HAP-1 (cell line): ENCODE measurements at regions not wholly inside any gene's neighbourhood (a gene's known extent, or its start where the extent isn't known, plus 50 kb on each side); places are given as distances from the start of the nearest gene placed in this dataset.

Experiments
- DNase-seq, 2 experiments: peaks; one replicate each; pipeline ENCODE4 v3.0.0-alpha.2; 2016 to 2020; ENCODE audit warnings: low spot score in 2 of 2
- H3K27me3 ChIP-seq: fragments of 250-450 bp; sonication (Bioruptor Pico); 2 replicates; pipeline ENCODE4 v1.5.1; 2020; ENCODE audit warnings: low read depth, mild to moderate bottlenecking, moderate library complexity
- H3K36me3 ChIP-seq: fragments of 250-450 bp; sonication (Bioruptor Pico); replicated peaks from 2 replicates; pipeline ENCODE4 v1.5.1; 2020; ENCODE audit warnings: mild to moderate bottlenecking
- H3K4me1 ChIP-seq: fragments of 250-450 bp; sonication (Bioruptor Pico); 2 replicates; pipeline ENCODE4 v1.5.1; 2020; ENCODE audit warnings: mild to moderate bottlenecking
- H3K4me3 ChIP-seq: fragments of 250-450 bp; sonication (Bioruptor Pico); 2 replicates; pipeline ENCODE4 v1.5.1; 2020; ENCODE audit warnings: mild to moderate bottlenecking, moderate library complexity
- H3K9me3 ChIP-seq: fragments of 250-450 bp; sonication (Bioruptor Pico); 2 replicates; pipeline ENCODE4 v1.5.1; 2020; ENCODE audit warnings: mild to moderate bottlenecking, moderate library complexity
- in situ Hi-C: fragments of 300-500 bp; cut with MboI; formaldehyde crosslinking; loops from 3 replicates; pipeline ENCODE4 v1.14.3; 2020; ENCODE audit warnings: low sequenced_read_pairs, inconsistent platforms, mixed read lengths

GRCh38 chr5:33035851-33036527 is 324.9 kb downstream of the NPR3 start:
- H3K4me1 ChIP-seq = no peaks in the 10 kb centered on the region
- no peaks in the 10 kb centered on the region for H3K36me3 ChIP-seq
- H3K4me3 ChIP-seq = no peak overlapping the region
- no peaks in the 10 kb centered on the region for H3K9me3 ChIP-seq
- no peak for DNase-seq
- no peaks in the 10 kb centered on the region for H3K27me3 ChIP-seq
- in situ Hi-C loops = no loop called here

GRCh38 chr5:33037076-33037475 is 326.0 kb downstream of the NPR3 start:
- Histone ChIP-seq H3K4me1 (no peaks in the 10 kb centered on the region), H3K4me3 (no peak overlapping the region), H3K9me3 (no peaks in the 10 kb centered on the region), H3K27me3 (no peaks in the 10 kb centered on the region), H3K36me3 (no peaks in the 10 kb centered on the region)
- no peak for DNase-seq
- in situ Hi-C loops = no loop called here

- no peaks in the 10 kb centered on the region for H3K36me3 ChIP-seq
- in situ Hi-C loops = no loop called here
- H3K9me3 ChIP-seq = no peaks in the 10 kb centered on the region
- no peaks in the 10 kb centered on the region for H3K27me3 ChIP-seq
- no peaks in the 10 kb centered on the region for H3K4me1 ChIP-seq
- no peak for DNase-seq
- H3K4me3 ChIP-seq = no peak overlapping the region
Observed at GRCh38 chr5:33041586-33041985, 330.5 kb downstream of the NPR3 start.

GRCh38 chr5:33043343-33043997 is 332.3 kb downstream of the NPR3 start:
- Histone ChIP-seq H3K9me3 (no peaks in the 10 kb centered on the region), H3K27me3 (no peaks in the 10 kb centered on the region), H3K4me1 (no peaks in the 10 kb centered on the region), H3K4me3 (no peak overlapping the region), H3K36me3 (no peaks in the 10 kb centered on the region)
- DNase-seq = no peak
- in situ Hi-C loops = no loop called here

DNA sequence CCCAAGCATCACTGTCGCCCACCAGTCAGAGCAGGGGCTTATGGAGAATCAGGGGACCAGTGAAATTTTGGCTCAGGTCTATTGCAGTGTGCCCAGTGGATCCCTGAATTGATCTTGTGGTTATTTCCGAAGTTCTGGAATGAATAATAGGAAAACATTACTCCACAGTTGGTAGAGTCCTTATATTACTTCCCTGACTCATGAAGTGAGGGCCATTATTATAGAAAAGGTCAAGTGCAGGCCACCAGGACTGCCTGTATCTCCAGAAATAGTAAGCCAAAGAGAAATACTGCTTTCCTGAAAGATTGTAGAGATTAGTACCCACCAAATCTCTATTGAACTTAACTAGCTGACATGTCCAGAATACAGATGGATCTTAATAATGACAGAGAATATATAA is 335.0 kb downstream of the NPR3 start:
- no peak overlapping the region for H3K4me3 ChIP-seq
- no peaks in the 10 kb centered on the region for H3K9me3 ChIP-seq
- H3K4me1 ChIP-seq = no peaks in the 10 kb centered on the region
- no peaks in the 10 kb centered on the region for H3K36me3 ChIP-seq
- in situ Hi-C loops = no loop called here
- DNase-seq = no peak
- H3K27me3 ChIP-seq = no peaks in the 10 kb centered on the region

DNA sequence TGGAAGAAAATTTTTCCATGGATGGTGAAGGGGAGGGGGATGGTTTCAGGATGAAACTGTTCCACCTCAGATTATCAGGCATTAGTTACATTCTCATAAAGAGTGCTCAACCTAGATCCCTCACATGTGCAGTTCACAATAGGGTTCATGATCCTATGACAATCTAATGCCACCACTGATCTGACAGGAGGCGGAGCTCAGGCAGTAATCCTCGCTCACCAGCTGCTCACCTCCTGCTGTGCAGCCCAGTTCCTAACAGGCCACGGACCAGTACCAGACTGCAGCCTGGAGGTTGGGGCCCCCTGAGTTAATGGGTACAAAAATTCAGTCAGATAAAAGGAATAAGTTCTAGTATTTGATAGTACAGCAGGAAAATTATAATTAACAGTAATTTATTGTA is 337.2 kb downstream of the NPR3 start:
- no peak overlapping the region for H3K4me3 ChIP-seq
- H3K9me3 ChIP-seq = no peaks in the 10 kb centered on the region
- H3K4me1 ChIP-seq = no peaks in the 10 kb centered on the region
- H3K36me3 ChIP-seq = no peaks in the 10 kb centered on the region
- no peak for DNase-seq
- in situ Hi-C loops = no loop called here
- H3K27me3 ChIP-seq = no peaks in the 10 kb centered on the region

DNA sequence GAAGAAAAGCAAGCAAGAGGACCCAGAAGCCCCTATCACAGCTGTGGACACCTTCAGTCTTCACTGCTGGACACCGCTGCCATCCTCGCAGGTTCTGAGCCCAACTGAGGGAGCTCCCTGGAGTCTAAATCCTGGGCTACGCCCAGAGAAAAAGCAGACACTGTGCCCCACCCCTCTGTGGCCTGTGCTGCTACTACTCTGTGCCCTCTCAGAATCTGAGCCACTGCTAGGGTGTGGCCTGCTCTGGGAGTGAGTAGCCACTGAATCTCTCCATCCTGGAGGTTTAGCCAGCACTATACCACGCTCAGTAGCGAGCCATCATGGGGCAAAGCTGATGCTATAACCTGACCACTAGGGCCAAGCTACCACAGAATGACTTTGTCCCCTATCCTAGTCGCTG is 338.2 kb downstream of the NPR3 start:
- no peaks in the 10 kb centered on the region for H3K4me1 ChIP-seq
- H3K36me3 ChIP-seq = no peaks in the 10 kb centered on the region
- in situ Hi-C loops = no loop called here
- no peaks in the 10 kb centered on the region for H3K27me3 ChIP-seq
- H3K9me3 ChIP-seq = no peaks in the 10 kb centered on the region
- no peak for DNase-seq
- no peak overlapping the region for H3K4me3 ChIP-seq

DNA sequence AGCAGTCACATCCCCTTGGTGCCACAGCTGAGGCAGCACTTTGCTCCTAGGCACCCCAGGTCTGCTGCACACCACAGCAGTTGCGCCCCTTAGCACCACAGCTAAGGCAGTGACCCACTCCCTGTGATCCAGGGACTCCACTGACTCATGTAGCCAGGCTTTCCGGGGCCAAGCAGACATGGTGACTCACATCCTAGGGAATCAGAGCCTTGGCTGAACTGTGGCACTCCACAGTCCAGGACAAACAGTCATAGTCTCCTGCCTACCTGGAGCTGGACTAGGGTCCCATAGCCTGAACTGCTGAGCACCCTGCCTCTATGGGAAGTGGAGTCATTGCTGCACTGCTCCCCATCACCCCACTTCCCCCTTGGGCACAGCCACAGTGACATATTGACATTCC is 338.7 kb downstream of the NPR3 start:
- Histone ChIP-seq H3K4me3 (no peak overlapping the region), H3K4me1 (no peaks in the 10 kb centered on the region), H3K27me3 (no peaks in the 10 kb centered on the region), H3K9me3 (no peaks in the 10 kb centered on the region), H3K36me3 (no peaks in the 10 kb centered on the region)
- DNase-seq = no peak
- in situ Hi-C loops = no loop called here

DNA sequence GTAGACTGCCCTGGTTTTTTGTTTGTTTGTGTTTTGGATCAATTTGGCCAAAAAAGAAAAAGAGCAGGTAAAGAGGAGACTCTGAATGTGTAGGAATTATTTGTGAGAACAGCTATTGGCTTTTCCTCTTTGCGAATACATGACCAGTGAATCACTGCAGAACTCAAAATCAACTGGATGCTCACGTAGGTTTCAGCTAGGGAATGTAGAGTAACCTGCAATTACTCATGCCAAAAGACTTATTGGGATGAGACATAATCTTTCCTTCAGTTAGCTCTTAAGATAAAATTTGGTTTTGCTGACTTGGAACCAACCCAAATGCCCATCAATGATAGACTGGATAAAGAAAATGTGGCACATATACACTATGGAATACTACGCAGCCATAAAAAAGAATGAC is 348.0 kb downstream of the NPR3 start:
- in situ Hi-C loops = no loop called here
- H3K9me3 ChIP-seq = no peaks in the 10 kb centered on the region
- no peaks in the 10 kb centered on the region for H3K27me3 ChIP-seq
- DNase-seq = no peak
- no peaks in the 10 kb centered on the region for H3K4me1 ChIP-seq
- no peaks in the 10 kb centered on the region for H3K36me3 ChIP-seq
- H3K4me3 ChIP-seq = no peak overlapping the region

- Histone ChIP-seq H3K36me3 (no peaks in the 10 kb centered on the region), H3K4me3 (no peak overlapping the region), H3K27me3 (no peaks in the 10 kb centered on the region), H3K9me3 (no peaks in the 10 kb centered on the region), H3K4me1 (no peaks in the 10 kb centered on the region)
- in situ Hi-C loops = no loop called here
- DNase-seq = no peak
Observed at GRCh38 chr5:33065131-33065530, 354.0 kb downstream of the NPR3 start.

GRCh38 chr5:33067291-33067690 is 356.2 kb downstream of the NPR3 start:
- no peaks in the 10 kb centered on the region for H3K36me3 ChIP-seq
- DNase-seq = no peak
- in situ Hi-C loops = no loop called here
- no peak overlapping the region for H3K4me3 ChIP-seq
- H3K27me3 ChIP-seq = no peaks in the 10 kb centered on the region
- H3K4me1 ChIP-seq = no peaks in the 10 kb centered on the region
- no peaks in the 10 kb centered on the region for H3K9me3 ChIP-seq

DNA sequence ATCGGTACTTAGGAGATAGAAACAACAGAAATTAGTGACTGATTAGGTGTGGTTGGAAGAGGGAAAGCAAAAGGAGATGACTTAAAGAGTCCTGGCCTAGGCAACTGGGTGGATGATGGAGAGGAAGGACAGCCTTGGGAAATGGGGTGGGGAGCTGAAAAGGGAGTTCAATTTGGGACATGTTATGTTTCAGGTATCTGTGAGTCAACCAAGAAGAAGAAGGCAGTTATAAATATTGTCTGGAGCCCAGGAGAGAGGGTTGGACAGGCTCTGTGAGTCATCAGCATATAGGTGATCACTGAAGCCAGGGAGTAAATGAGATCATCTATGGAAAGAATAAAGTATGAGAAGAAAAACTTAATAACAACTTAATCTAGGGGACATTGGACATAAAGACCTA is 357.7 kb downstream of the NPR3 start:
- Histone ChIP-seq H3K36me3 (no peaks in the 10 kb centered on the region), H3K9me3 (no peaks in the 10 kb centered on the region), H3K4me1 (no peaks in the 10 kb centered on the region), H3K27me3 (no peaks in the 10 kb centered on the region), H3K4me3 (no peak overlapping the region)
- no peak for DNase-seq
- in situ Hi-C loops = no loop called here

DNA sequence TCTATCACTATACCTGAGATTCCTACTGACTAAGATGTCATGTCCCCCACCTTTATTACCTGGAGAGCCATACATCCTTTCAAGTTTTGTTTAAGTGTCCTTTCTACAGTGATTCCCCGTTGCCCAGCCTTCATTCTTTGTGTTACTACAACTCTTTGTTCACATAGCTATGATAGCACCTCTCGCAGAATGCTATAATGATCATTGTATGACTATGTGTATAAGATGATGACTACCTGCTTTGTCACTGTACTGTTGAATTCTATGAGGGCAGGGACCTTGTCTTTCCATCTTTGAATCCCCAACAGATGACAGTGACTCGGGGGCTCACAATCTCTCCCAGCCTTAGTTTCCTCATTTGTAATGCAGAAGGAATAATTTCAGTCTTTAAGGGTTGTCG is 361.2 kb downstream of the NPR3 start:
- Histone ChIP-seq H3K4me1 (no peaks in the 10 kb centered on the region), H3K4me3 (no peak overlapping the region), H3K36me3 (no peaks in the 10 kb centered on the region), H3K9me3 (no peaks in the 10 kb centered on the region), H3K27me3 (no peaks in the 10 kb centered on the region)
- in situ Hi-C loops = no loop called here
- DNase-seq = no peak

DNA sequence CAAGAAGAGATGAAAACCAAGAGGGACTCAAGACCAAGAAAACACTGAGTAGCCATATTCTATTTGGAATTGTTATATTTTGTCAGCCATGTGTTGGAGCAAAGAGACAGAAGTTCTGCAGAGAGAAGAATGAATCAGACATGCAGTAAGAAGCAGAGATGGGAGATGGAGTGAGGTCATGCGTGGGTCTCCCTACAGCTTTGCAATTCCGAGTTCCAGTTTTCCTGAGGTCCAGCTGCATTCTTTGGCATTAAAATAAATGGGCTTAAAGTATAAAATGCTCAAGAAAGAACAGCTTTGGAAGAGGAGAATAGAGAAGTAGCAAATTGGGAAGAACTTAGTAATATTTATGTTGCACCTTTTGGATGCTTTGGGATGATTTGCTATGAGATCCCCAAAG is 361.6 kb downstream of the NPR3 start:
- DNase-seq = no peak
- no peaks in the 10 kb centered on the region for H3K27me3 ChIP-seq
- in situ Hi-C loops = no loop called here
- H3K9me3 ChIP-seq = no peaks in the 10 kb centered on the region
- H3K4me3 ChIP-seq = no peak overlapping the region
- H3K4me1 ChIP-seq = no peaks in the 10 kb centered on the region
- no peaks in the 10 kb centered on the region for H3K36me3 ChIP-seq

- Histone ChIP-seq H3K36me3 (no peaks in the 10 kb centered on the region), H3K4me3 (no peak overlapping the region), H3K27me3 (no peaks in the 10 kb centered on the region), H3K4me1 (no peaks in the 10 kb centered on the region), H3K9me3 (no peaks in the 10 kb centered on the region)
- in situ Hi-C loops = no loop called here
- no peak for DNase-seq
Observed at GRCh38 chr5:33073881-33074327, 362.8 kb downstream of the NPR3 start.
